Stimulated activated CD8-positive, alpha-beta memory T cell treated with anti-CD3 and anti-CD28 coated beads, Interleukin-7, amount 100 ng/mL, for 48 hours (primary cell): ENCODE measurements at regions not wholly inside any gene's neighbourhood (a gene's known extent, or its start where the extent isn't known, plus 50 kb on each side); places are given as distances from the start of the nearest gene placed in this dataset.

ENCODE experiments used
- DNase-seq, 2 donors: peaks; one replicate each; pipeline ENCODE4 v3.0.0-alpha.2; 2020; ENCODE audit warnings: low read depth in 1 of 2; ENCODE audit errors: extremely low read depth in 1 of 2

DNA sequence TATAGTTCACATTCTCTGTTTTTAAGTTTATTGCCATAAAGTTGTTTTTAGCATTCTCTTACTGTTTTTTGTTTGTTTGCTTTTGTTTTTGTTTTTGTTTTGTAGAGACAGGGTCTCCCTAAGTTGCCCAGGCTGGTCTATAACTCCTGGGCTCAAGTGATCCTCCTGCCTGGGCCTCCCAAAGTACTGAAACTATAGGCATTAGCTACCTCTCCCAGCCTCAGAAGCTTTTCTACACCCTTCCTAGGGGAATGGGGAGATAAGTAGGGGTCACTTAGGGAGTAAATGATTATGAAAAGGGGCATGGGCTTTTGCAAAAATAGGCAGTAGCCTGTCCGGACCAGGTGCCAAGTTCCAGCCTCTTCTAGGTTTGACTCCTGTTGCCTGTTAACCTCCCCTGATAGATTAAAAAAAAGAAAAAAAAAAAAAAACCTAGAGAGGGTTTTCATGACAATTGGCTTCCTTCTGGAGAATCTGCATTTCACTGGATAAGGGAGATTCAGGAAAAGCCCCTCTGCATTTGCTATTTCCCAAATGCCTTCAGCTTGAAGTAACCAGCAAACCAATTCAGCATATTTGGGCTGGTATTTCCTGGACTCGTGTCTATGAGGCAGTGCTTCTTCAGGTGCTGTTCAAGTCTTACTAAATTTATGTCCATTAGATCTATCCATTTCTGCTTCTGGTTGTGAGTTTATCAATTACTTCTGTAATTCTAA is 216.8 kb downstream of the TM9SF2 start:
- DNase-seq: no peak

DNA sequence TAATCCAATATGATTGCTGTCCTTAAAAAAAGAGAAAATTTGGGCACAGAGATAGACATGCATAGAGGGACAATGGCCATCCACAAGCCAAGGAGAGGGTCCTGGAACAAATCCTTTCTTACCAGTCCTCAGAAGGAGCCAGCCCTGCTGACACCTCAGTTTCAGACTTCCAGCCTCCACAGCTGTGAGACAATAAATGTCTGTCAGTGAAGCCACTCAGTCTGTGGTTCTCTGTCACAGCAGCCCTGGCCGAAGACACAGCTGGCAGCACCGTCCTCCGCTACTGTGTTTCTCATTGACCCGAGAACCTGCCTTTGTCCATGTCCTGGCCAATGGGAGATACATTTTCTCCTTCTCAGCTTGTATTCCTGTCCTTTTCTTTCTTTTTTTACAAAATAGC is 207.9 kb downstream of the TM9SF2 start:
- no peak for DNase-seq

DNA sequence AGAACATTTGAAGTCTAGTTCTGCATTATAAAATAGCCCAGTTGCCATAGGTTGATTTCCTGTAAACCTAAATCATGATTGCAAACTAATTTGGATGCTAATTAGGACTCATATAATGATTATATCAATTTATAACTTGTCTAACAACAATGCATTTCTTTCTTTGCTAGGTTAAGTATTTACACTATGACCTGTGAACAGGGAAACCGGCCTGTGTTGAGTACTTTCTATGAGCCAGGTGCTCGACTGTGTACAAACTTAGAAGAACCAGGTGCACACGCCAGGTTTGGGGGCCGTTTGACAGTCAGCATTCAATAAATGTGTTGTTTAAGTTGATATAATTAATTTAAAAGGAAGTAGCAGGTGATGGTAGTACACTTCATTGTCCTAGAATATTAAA is 203.1 kb downstream of the TM9SF2 start:
- no peak for DNase-seq

DNA sequence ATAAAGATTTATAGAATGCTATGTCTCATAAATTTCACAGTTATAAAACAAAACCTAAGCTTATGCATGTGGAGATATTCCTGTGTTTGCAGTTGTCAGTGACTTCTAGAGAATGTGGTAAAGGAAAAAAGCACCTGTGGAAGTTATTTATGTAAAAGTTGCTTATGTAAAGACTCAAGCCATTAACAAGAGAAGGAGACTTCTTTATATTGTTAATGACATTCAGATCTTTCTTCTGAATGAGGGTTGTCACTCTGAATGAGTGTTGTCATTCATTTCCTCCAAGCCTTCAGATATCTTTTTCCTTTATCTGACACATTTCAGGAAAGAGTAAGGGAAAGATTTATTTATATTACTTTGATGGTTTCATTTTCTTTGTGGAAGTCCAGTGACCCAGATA is 202.6 kb downstream of the TM9SF2 start:
- no peak for DNase-seq

DNA sequence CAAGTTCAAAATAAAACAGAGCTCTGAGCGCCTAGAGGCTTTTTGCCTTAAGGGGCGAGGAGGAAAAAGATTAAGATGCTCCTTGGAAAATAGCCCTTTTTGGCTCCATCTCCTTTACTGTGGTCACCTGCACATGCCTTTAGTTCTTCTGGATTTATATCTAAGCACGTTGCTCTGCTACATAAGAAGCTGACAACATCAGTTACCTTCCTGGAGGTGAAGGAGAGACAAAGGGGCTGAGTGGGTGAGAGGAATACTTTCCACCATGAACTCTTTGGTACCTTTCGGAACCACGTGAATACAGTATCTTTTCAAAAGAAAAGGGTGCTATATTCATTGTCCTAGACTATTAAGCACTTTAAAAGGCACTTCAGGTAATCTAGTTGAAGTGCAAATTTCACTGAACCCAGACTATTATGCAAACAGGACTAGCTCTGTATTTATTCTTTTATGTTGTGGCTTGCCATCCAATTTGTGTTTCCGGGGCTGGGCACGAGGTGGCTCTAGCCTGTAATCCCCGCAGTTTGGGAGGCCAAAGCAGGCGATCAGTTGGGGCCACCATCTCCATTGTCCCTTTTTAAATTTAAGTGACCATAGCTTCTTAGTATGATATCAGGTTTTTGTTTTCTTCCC is 201.5 kb downstream of the TM9SF2 start:
- DNase-seq: no peak

DNA sequence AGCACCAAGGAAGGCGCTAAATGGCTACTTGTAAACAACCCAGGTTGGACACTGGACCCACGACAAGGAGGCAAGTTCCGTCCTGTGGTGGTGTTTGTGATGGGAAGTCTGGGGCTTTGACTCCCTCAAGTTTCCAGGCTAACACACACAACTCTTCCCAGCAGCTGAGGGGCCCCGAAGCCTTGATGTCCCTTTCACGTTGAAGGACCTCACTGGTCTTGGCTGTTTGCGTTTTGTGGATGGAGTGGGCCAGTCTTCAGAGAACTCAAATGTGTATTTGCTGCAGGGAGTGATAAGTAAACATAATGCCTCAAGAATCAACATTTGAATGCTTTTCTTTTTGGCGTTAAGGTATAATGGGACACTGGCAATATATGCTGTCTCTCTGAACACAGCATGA is 199.2 kb downstream of the TM9SF2 start:
- no peak for DNase-seq

DNA sequence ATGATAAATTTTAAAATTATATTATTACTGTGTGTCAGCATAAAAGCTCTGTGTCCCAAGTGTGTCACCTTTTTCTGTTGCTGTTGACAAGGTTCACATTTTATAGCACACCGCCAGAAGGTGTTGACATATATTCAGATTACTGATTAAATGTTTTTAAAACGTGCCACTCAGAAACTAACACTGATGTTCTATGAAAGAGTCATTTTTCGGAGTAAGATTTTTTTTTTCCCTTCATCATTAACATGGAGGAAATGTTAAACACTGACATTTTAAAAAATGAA is 197.5 kb downstream of the TM9SF2 start:
- DNase-seq: no peak

DNA sequence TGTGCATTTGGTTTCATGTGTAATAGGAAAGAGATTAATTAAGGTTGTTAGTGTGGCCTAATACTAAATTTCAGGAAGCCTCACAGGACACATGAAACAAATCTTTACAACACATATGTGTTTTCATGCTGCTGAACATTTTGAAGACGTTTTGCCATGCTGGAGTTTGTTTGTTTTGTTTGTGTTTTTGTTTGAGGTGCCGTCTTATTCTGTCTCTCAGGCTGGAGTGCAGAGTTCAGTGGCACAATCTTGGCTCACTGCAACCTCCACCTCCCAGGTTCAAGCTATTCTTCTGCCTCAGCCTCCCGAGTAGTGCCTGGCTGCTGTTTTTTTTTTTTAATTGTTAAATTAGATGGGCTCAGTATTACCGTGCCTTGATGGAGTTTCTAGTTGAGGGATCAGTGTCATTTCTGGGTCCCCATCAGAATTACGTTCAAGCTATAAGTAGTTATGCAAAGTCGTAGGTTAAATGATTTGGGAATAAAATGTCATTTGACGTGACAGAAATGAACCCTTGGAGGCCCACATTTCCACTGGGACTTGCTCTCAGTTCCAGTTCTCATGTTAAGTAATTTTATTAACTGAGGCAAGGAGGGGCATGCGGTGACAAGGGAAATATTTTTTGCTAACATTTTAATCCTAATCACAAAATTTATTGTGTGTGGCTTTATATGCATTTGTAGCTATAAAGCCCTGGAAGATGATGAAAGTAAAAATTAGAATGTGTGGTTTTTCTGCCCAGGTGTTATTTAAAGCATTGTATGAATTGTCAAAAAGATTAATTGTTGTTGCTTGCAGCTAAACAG is 196.9 kb downstream of the TM9SF2 start:
- DNase-seq: no peak

DNA sequence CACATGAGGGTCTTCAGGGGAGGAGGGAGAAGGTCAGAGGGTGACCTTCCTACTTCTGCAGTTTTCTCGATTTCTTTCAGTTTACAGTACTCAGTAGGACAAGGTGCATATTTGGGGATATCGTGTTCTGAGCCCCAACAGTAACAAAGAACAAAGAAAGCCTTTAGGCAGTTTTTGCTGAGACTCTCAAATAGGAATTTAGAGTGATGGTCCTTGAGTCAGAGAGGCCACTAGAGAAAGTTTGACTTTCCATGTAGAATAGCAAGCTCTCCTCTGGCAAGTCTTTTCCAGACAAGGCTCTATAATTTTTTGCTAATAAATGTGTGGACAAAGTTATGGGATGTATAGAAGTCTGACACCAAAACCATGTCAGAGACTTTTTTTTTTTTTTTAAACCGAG is 194.6 kb downstream of the TM9SF2 start:
- no peak for DNase-seq

DNA sequence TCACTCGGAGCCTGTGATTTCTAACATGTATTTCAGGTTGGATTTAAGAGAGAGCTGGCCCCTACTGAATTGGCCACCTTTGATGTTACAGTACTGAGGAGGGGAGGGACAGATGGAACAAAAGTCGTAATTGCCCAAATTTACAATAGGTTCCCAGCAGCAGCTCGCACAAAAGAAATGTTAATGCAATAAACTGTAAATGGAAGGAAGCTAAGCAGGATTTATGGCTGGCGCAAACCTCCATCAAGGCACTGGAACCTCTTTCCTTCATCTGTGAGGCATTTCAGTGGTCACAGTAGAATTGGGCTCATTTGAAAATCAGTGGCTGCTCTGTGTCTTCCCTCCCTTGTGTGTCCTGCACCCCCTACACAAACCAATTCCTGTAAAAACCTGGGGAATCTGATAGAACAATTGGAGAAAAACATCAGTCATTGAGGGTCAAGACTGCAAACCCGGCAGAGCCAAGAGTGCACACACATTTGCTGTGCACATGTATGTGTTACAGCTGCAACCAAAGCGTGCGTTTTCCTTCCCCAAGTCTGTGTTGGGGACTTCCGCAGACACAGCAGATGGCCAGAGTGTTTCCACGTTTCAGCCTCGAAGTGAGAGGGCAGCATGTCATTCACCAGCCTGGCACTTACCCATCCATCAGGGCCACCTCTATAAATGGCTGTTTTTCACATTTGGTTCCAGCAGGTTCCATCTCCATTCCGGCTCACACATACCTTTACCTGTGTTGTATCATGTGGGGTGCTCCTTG is 192.8 kb downstream of the TM9SF2 start:
- DNase-seq: no peak

DNA sequence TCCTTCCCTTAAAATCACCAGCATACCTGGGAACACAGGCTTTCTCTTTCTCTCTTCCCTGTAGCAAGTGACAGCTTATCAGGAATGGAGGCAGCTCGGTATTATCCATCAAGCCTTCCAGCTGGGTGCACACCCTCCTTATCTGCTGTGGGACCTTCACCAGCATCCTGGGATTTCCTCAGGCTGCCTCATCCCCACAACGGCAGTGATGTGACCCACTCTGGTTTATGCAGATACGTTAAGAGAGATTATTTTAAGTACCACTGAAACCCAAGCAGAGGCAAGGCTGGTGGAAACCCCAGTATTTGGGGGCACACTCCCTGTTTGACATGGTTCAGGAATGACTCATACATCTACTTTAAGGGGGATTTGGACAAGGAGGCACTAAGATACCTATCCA is 192.1 kb downstream of the TM9SF2 start:
- no peak for DNase-seq

DNA sequence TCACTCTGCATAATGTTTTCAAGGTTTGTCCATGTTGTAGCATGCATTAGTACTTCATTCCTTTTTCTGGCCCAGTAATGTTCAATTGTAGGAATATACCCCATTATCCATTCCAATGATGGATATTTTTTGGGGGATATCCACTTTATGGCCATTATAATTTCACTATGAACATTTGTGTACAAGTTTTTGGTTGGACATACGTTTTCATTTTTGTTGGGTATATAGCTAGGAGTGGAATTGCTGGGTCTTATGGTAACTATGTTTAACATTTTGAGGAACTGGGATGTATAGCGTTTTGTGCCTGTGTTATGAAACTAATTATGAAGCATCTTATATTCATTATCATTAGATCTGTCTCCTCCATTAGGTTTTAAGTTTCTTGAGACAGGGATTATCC is 191.6 kb downstream of the TM9SF2 start:
- no peak for DNase-seq

DNA sequence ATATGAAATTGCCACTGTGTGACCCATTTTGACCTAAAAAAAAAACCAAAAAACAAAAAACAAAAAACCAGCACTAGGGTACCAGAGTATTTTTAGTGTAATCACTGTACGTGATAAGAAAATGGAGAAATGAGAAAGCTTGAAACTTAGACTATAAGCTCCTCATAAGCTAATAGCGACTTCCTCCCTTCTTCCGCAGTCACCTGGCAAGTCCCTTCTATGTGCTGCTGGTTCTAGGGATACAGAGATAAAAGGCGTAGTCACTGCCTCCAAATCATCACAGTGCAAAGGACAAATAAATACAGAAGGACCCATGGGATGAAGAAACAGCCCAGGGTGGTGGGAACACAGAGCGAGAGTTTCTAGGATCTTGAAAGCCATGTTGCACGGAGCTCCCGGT is 190.3 kb downstream of the TM9SF2 start:
- DNase-seq: no peak

DNA sequence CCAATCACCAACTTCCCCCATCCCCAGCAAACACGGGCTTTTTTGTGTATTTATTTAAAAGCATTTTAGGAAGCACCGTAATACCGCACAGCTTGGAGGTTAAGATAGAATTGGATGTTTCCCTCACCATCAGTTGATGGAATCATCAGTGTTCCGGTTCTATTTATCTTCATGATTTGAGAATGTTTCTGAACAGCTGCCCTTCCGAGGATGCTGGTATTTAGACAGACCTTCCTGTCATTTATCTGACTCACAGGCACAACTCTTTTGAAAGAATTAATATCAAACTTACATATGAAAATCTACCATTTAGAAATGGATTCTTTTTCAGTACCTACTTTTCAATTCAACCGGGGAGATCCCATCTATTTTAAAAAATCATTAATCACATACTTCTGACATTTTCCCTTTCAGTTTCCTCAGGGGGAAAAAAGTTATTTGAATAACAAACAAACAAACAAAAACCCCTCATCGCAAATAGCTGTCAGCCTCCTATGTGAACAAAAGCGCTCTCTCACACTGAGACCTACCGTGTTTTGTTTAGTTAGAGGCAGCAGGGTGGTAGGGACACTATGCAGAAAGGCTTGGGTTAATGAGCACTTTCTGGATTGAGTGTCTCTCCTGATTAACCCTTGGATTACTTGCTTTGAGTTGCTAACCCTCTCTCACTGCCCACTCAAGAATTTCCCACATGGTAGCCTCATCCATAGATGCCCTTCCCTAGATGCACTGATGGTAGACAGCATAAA is 189.3 kb downstream of the TM9SF2 start:
- DNase-seq: no peak

DNA sequence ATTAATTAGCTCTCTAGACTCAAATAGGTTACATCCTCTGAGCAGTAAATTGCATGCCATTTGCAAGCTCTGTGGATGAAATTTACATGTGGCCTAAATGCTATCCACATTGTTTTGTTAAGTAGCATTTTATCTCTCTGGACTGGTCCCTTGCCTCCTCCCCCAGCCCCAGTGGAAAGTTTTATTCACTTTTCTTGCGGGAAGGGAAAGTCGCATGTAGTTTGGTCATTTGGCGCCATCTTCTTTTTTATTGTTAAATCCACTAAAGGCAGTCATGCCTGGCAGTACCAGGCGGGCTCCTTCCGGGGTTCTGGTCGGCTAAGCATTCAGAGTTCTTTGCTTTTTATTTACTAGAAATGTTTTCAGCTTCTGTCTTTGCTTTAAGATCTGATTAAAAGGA is 188.7 kb downstream of the TM9SF2 start:
- no peak for DNase-seq

DNA sequence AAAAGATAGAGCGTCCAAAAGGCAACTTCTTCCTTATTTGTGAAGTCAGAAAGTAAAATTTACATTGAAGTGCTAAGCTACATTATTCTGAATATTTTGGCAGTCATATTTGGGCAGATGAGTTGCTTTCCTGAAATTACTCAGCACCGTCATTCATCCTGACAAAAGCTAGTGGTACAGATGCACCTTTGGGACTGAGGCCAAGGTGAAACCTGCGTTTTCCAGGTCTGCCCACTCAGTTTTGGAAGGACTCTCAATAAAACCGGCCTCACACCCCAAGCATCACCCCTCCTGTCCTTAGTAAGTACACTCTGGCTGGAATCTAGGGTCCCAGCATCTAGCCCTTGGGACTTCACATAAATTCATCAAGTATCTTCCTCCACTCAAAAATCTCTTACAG is 187.5 kb downstream of the TM9SF2 start:
- no peak for DNase-seq

DNA sequence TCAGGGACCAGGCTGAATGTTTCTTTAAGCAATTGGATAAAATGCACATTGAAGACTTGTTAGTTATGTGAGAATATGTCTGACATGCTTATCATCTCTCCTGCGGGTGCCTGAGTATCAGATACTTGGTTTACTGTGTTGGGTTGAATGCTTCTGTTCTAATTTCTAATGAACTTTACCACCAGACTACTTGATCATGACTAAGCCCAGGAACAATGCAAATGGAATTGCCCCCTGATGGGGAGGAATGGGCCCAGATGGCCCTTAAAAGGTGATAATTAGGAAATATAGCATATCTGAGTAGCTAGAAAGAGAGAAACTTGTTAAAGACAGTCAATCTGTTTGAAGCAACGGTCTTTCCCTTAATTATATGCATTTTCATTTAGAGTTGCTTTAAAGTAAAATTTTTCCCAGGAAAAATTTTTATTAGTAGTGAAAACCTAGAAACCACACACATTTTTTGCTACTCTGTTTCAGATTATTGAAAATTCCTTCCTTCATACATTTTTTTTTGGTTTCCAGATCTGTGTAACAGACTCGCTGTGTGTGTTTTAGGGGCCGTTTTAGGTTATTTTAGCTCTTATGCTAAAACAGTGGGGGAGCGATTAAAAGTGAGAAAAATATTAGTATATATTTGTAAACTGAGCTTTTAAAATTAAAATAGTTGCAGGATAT is 186.6 kb downstream of the TM9SF2 start:
- no peak for DNase-seq

DNA sequence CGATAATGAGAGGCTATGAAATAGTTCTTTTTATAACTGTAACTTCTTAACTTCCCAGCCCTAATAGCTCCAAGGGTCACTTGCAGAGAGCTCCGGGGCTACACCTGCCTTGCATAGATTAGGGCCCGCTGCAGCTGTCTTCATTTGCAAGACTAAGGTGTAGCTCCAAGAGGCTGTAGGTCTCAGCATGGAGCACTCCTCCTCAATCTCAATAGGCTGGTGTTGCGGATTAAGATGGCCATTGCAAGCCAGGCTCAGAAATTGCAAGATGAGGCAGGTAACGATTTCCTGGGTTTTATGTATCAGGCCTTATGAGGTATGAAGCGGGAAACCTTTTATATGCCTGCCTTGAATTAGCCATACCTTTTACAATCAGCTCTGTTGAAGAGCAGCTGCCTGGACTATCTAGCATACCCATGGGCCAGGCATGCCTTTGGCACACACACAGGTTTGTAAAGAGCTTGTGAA is 185.7 kb downstream of the TM9SF2 start:
- DNase-seq: no peak

DNA sequence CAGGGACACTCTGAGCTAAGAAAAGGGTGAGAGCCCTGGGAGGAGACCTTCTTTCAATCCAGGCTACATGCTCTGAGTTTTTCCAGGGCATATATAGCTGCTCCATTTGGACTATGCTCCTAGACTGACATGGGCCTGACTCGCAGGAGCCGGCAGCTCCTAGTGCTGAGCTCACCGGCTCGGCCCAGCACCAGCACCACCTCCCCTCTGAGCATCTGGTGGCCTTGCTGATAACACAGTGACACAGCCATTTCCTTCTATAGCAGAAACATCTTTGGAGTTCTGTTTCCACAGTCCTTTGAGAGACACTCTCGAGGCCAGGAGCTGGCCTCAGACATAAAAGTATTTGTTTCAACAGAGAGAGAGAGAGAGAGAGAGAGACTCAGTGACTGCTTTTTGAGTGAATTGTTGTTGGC is 184.9 kb downstream of the TM9SF2 start:
- no peak for DNase-seq

DNA sequence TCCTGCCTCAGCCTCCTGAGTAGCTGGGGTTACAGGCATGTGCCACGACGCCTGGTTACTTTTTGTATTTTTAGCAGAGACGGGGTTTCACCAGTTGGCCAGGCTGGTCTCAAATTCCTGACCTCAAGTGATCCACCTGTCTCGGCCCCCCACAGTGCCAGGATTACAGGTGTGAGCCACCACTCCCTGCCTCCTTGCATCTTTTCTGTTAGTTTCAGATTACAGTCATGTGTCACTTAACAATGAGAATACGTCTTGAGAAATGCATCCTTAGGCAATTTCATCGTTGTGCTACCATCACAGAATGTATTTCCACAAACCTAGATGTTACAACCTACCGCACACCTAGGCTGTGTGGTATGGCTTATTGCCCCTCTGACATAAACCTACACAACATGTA is 180.4 kb downstream of the TM9SF2 start:
- DNase-seq: no peak
